Hepatocyte (in vitro differentiated cells): ENCODE measurements at regions not wholly inside any gene's neighbourhood (a gene's known extent, or its start where the extent isn't known, plus 50 kb on each side); places are given as distances from the start of the nearest gene placed in this dataset.

Source experiments
- CTCF ChIP-seq: fragments of 200-600 bp; sonication (generic); IDR thresholded peaks from 2 replicates; pipeline ENCODE4 v1.5.1; 2016; ENCODE audit warnings: antibody characterized with exemption, mild to moderate bottlenecking; ENCODE audit not compliant: poor library complexity
- EZH2 ChIP-seq: fragments of 200-600 bp; sonication (generic); IDR thresholded peaks from 2 replicates; pipeline ENCODE4 v1.6.1; 2016; ENCODE audit warnings: antibody characterized with exemption, mild to moderate bottlenecking, borderline replicate concordance
- EZH2phosphoT487 ChIP-seq: fragments of 200-600 bp; sonication (generic); IDR thresholded peaks from one replicate; pipeline ENCODE4 v1.6.1; 2018; ENCODE audit warnings: antibody characterized with exemption, mild to moderate bottlenecking, low read depth, moderate library complexity; ENCODE audit not compliant: unreplicated experiment, severe bottlenecking

- TF ChIP-seq CTCF (no peak), EZH2phosphoT487 (no peak), EZH2 (no peak)
Observed at GRCh38 chr6:153616506-153616905, 422.5 kb upstream of the OPRM1 start.
